HFFc6 (cell line): ENCODE measurements at regions not wholly inside any gene's neighbourhood (a gene's known extent, or its start where the extent isn't known, plus 50 kb on each side); places are given as distances from the start of the nearest gene placed in this dataset.
A peak's percentile ranks its signal among the peaks of the same experiment; 100 is the strongest.

Experiments used
- DNase-seq: peaks from one replicate; pipeline ENCODE4 v3.0.0-alpha.2; 2018
- H3K27ac Mint-ChIP-seq: 2 replicates; pipeline ENCODE4 v1.8.0; 2020; ENCODE audit warnings: mild to moderate bottlenecking, mixed read lengths
- H3K27me3 Mint-ChIP-seq: 2 replicates; pipeline ENCODE4 v1.8.0; 2021; ENCODE audit warnings: mild to moderate bottlenecking, moderate library complexity, mixed read lengths; ENCODE audit not compliant: insufficient read depth
- H3K36me3 Mint-ChIP-seq: 2 replicates; pipeline ENCODE4 v1.8.0; 2021; ENCODE audit warnings: low read depth, mixed read lengths
- H3K4me1 Mint-ChIP-seq: 2 replicates; pipeline ENCODE4 v1.8.0; 2020; ENCODE audit warnings: low read depth, mixed read lengths
- H3K4me3 Mint-ChIP-seq: 2 replicates; pipeline ENCODE4 v1.8.0; 2020; ENCODE audit warnings: mild to moderate bottlenecking, moderate library complexity, mixed read lengths
- H3K9me3 Mint-ChIP-seq: 2 replicates; pipeline ENCODE4 v1.8.0; 2020; ENCODE audit warnings: mild to moderate bottlenecking, mixed read lengths
- TF ChIP-seq, protein P1 (sequence below): fragments of 200-600 bp; sonication (generic); IDR thresholded peaks from 2 replicates; pipeline ENCODE4 v1.5.0; 2021; ENCODE audit warnings: antibody characterized with exemption, mild to moderate bottlenecking

DNA sequence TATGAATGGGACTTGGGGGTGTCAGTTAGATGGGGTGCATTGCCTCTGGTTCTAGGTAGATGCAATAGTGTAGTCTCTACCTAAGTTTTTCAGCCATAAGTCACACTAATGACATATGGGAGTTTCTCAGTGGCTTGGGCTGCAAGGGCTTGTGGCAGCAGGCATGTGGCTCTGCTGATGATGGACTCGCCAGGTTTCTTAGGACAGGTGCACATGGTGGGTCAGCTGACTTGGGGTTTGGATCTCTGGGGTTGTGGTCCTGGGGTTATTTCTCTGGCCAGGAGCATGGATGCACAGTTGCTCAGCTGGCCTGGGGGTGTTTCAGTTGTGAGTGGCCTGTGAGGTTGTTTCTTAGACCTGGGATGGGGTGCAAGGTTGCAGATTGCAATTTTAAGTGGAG, 120.0 kb upstream of the DCBLD2 start:
- H3K9me3 Mint-ChIP-seq = no peaks in the 10 kb centered on the region
- H3K27ac Mint-ChIP-seq = no peak overlapping the region
- no peaks in the 10 kb centered on the region for H3K36me3 Mint-ChIP-seq
- no peaks in the 10 kb centered on the region for H3K4me1 Mint-ChIP-seq
- TF ChIP-seq, protein P1, sequence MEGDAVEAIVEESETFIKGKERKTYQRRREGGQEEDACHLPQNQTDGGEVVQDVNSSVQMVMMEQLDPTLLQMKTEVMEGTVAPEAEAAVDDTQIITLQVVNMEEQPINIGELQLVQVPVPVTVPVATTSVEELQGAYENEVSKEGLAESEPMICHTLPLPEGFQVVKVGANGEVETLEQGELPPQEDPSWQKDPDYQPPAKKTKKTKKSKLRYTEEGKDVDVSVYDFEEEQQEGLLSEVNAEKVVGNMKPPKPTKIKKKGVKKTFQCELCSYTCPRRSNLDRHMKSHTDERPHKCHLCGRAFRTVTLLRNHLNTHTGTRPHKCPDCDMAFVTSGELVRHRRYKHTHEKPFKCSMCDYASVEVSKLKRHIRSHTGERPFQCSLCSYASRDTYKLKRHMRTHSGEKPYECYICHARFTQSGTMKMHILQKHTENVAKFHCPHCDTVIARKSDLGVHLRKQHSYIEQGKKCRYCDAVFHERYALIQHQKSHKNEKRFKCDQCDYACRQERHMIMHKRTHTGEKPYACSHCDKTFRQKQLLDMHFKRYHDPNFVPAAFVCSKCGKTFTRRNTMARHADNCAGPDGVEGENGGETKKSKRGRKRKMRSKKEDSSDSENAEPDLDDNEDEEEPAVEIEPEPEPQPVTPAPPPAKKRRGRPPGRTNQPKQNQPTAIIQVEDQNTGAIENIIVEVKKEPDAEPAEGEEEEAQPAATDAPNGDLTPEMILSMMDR = no peak
- DNase-seq = no peak
- no peaks in the 10 kb centered on the region; the same call in 1 of the 2 replicates for H3K27me3 Mint-ChIP-seq
- no peak overlapping the region for H3K4me3 Mint-ChIP-seq

DNA sequence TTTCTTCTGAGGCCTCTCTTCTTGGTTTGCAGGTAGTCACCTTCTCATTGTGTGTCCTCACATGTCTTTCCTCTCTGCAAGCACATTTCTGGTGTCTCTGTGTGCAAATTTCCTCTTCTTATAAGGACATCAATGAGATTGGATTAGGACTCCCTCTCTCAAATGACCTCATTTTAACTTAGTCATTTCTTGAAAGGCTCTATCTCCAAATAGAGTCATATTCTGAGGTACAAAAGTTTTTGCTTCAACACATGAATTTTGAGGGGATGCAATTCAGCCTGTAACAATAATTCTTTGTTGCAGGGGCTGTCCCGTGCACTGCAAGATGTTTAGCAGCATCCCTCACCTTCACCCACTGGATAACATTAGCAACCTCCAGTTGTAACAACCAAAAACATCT, 115.0 kb upstream of the DCBLD2 start:
- H3K27me3 Mint-ChIP-seq = no peaks in the 10 kb centered on the region
- H3K27ac Mint-ChIP-seq = no peak overlapping the region
- H3K36me3 Mint-ChIP-seq = no peaks in the 10 kb centered on the region
- no peak overlapping the region for H3K4me3 Mint-ChIP-seq
- no peaks in the 10 kb centered on the region for H3K9me3 Mint-ChIP-seq
- peaks cover 6% of the 10 kb centered on the region; the same call in 1 of the 2 replicates for H3K4me1 Mint-ChIP-seq
- DNase-seq = no peak
- TF ChIP-seq, protein P1 = no peak

DNA sequence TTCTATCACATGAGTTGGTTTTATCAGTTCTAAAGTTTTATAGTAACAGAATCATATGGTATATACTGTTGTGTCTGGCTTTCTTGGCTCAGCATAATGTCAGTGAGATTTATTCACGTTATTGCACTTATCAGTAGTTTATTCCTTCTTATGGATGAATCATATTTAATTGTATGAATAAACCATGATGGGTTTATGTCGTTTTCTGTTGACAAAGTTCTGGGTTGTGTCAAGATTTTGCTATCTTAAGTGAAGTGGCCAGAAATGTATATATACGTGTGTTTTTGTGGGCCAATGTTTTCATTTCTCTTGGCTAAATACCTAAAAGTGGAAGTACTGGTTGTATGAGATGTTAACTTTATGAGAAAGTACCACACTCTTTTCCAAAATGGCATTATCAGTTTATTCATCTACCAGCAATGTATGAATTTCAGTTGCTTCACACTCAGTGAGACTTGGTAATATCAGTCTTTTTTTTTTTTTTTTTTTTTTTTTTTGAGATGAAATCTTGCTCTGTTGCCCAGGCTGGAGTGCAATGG, 112.4 kb upstream of the DCBLD2 start:
- H3K36me3 Mint-ChIP-seq = no peaks in the 10 kb centered on the region
- H3K27ac Mint-ChIP-seq = no peak overlapping the region
- no peak for DNase-seq
- TF ChIP-seq, protein P1 = no peak
- H3K4me1 Mint-ChIP-seq = peaks cover 6% of the 10 kb centered on the region; the same call in 1 of the 2 replicates
- no peaks in the 10 kb centered on the region for H3K27me3 Mint-ChIP-seq
- no peaks in the 10 kb centered on the region for H3K9me3 Mint-ChIP-seq
- no peak overlapping the region for H3K4me3 Mint-ChIP-seq

DNA sequence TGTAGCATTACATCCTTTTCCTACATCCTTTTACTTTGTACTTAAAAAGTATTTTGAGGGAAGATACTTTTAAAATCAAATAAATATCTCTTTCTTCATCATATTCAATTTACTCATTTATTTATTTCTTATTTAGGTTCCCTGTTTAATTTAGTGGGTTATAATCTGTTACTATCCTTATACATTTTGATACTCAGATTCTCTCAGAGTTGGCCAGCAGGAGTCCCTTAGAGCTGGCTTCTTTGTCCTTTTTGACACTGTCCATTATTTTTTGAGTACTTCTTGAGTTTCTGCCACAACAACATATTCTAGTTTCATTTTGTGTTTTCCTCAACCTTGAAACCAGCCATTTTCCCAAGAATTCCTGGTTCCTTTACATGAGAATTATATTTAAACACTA, 111.6 kb upstream of the DCBLD2 start:
- TF ChIP-seq, protein P1 = peak; percentile 54
- Mint-ChIP-seq H3K36me3 (no peaks in the 10 kb centered on the region), H3K27me3 (no peaks in the 10 kb centered on the region), H3K4me1 (peaks cover 6% of the 10 kb centered on the region; the same call in 1 of the 2 replicates), H3K4me3 (no peak overlapping the region), H3K9me3 (no peaks in the 10 kb centered on the region), H3K27ac (no peak overlapping the region)
- no peak for DNase-seq

DNA sequence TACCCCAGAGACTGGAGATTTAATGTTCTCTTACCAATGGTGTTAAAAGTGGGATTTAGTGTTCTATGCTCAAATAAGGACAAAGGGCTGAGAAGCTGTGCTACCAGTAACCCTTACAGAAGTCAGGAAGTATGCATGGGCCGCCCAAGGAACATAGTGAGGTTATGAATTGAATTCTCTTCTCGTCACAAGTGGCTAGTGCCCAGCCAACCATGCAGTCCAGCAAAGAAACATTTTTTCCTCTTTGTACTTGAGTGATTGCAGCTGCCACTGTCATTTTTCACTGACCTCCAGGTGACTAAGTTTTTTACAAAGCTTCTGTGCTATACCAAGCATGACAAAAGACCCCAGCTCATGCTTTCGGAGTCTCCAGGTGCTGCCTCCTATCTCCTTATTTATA, 110.6 kb upstream of the DCBLD2 start:
- Mint-ChIP-seq H3K4me3 (no peak overlapping the region), H3K9me3 (no peaks in the 10 kb centered on the region), H3K27ac (no peak overlapping the region), H3K27me3 (no peaks in the 10 kb centered on the region), H3K4me1 (peaks cover 6% of the 10 kb centered on the region; the same call in 1 of the 2 replicates), H3K36me3 (no peaks in the 10 kb centered on the region)
- DNase-seq = no peak
- TF ChIP-seq, protein P1 = no peak

- Mint-ChIP-seq H3K4me1 (peaks cover 6% of the 10 kb centered on the region; the same call in 1 of the 2 replicates), H3K9me3 (no peaks in the 10 kb centered on the region), H3K27me3 (no peaks in the 10 kb centered on the region), H3K36me3 (no peaks in the 10 kb centered on the region), H3K4me3 (no peak overlapping the region), H3K27ac (no peak overlapping the region)
- no peak for DNase-seq
- TF ChIP-seq, protein P1 = no peak
Measured at GRCh38 chr3:99009851-99010250, 108.4 kb upstream of the DCBLD2 start.
